ENCODE measurements at regions not wholly inside any gene's neighbourhood (a gene's known extent, or its start where the extent isn't known, plus 50 kb on each side); places are given as distances from the start of the nearest gene placed in this dataset.
"Not testable (repeated sequence)": the region's sequence is repeated elsewhere in the genome, so short reads cannot be mapped to it uniquely, and the experiment has no call there.

DNA sequence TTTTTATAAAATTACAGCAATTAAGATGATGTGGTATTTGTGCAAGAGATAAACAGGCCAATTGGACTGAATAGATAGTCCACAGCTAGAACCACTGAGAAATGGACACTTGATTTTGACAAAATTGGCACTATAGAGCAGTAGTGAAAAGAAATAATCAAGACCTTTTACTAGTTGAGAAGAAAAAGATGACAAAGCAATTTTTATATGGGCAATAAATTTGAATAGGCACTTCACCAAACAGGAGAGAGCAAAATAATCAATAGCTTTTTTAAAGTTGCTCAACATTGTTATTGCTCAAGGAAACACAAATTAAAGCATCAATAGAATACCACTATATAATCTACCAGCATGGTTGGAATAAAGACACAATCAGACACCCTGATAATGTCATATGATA is 193.5 kb upstream of the FTMT start:
- TF ChIP-seq, protein P1, sequence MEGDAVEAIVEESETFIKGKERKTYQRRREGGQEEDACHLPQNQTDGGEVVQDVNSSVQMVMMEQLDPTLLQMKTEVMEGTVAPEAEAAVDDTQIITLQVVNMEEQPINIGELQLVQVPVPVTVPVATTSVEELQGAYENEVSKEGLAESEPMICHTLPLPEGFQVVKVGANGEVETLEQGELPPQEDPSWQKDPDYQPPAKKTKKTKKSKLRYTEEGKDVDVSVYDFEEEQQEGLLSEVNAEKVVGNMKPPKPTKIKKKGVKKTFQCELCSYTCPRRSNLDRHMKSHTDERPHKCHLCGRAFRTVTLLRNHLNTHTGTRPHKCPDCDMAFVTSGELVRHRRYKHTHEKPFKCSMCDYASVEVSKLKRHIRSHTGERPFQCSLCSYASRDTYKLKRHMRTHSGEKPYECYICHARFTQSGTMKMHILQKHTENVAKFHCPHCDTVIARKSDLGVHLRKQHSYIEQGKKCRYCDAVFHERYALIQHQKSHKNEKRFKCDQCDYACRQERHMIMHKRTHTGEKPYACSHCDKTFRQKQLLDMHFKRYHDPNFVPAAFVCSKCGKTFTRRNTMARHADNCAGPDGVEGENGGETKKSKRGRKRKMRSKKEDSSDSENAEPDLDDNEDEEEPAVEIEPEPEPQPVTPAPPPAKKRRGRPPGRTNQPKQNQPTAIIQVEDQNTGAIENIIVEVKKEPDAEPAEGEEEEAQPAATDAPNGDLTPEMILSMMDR (IDR thresholded peaks at IDR 0.05) = no peak
- TF ChIP-seq ZFX (IDR thresholded peaks at IDR 0.05; ENCODE audit: borderline replicate concordance) = no peak
- no peak overlapping the region for H3K27ac ChIP-seq

- no peak overlapping the region for H3K27ac ChIP-seq
- TF ChIP-seq, protein P1 (IDR thresholded peaks at IDR 0.05) = no peak
- no peak for TF ChIP-seq ZFX (IDR thresholded peaks at IDR 0.05; ENCODE audit: borderline replicate concordance)
Measured at GRCh38 chr5:121660142-121660541, 191.5 kb upstream of the FTMT start.

GRCh38 chr5:121665542-121665941 is 186.1 kb upstream of the FTMT start:
- H3K27ac ChIP-seq = not testable (repeated sequence)

- H3K27ac ChIP-seq = no peak overlapping the region
- TF ChIP-seq, protein P1 (IDR thresholded peaks at IDR 0.05) = no peak
- TF ChIP-seq ZFX (IDR thresholded peaks at IDR 0.05; ENCODE audit: borderline replicate concordance) = no peak
Measured at GRCh38 chr5:121667292-121667691, 184.4 kb upstream of the FTMT start.

GRCh38 chr5:121668635-121669034 is 183.0 kb upstream of the FTMT start:
- TF ChIP-seq, protein P1 (IDR thresholded peaks at IDR 0.05) = no peak

DNA sequence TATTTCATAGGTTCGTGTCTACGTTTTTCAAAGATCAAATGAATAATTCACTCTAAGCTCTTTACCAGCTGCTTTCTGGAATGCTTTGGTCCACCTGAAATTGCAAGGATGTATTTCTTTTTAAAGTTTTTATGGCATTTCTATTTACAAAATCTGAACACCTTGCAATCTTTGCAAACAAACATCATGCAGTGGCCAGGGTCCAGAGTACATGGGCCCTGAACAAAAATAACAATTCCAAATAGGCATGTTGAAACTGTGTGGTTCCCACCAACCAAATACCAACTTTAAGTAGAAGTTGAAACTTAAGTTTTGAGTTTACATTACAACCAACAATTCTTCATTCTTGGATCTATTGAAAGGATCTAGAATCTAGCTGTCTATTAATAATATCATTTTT is 180.1 kb upstream of the FTMT start:
- H3K27ac ChIP-seq = no peak overlapping the region
- no peak for TF ChIP-seq ZFX (IDR thresholded peaks at IDR 0.05; ENCODE audit: borderline replicate concordance)
- TF ChIP-seq, protein P1 (IDR thresholded peaks at IDR 0.05) = no peak

More at GRCh38 chr5:121668635-121669034, 183.0 kb upstream of the FTMT start:
- H3K27ac ChIP-seq = no peak overlapping the region

DNA sequence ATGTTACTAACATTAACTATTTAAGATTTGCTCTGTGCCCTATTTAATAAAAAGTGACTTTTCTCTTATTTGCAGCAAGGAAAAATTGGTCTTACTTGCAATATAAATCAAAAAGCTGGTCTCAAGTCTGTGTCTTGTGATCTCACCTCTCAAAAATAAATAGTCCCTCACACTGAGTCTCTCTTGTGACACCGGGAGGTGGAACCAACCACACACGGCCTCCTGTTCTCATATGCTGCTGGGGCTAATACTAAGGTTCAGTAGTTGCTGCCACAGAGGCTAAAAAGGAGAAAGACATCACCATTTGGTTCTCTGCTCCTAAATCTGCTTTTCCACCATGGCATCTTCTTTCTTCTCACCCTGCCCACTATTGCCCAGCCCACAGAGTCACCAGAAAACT is 175.8 kb upstream of the FTMT start:
- TF ChIP-seq, protein P1 (IDR thresholded peaks at IDR 0.05) = no peak
- TF ChIP-seq ZFX (IDR thresholded peaks at IDR 0.05; ENCODE audit: borderline replicate concordance) = no peak
- H3K27ac ChIP-seq = no peak overlapping the region

- H3K27ac ChIP-seq = no peak overlapping the region
- TF ChIP-seq ZFX (IDR thresholded peaks at IDR 0.05; ENCODE audit: borderline replicate concordance) = no peak
- TF ChIP-seq, protein P1 (IDR thresholded peaks at IDR 0.05) = no peak
Measured at GRCh38 chr5:121681229-121681855, 170.3 kb upstream of the FTMT start.

Data from 22Rv1 (cell line).